Renal pelvis (tissue), 1 donor: ENCODE measurements at regions not wholly inside any gene's neighbourhood (a gene's known extent, or its start where the extent isn't known, plus 50 kb on each side); places are given as distances from the start of the nearest gene placed in this dataset.
"Not testable (repeated sequence)": the region's sequence is repeated elsewhere in the genome, so short reads cannot be mapped to it uniquely, and the experiment has no call there.

Experiments used
- DNase-seq: peaks from one replicate; pipeline ENCODE4 v3.0.0-alpha.2; 2013

DNA sequence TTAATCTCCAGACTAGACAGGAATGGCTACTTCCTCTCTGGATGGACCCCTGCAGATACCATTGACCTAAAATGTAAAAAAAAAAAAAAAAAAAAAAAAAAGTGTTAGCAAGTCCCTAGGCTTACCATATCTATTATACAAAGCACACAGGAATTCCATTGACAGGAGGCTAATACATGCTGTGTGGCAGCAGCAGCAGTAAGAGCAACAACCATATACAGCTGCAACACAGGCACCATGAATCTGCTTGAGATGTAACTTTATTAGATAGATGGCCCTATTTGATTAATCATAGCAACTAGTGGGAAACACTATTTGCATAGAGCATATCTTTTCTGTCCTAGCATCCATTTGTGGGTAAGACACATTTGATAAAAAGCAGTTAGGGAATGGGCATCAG, 1447.1 kb downstream of the FAM181B start:
- DNase-seq = no peak

DNA sequence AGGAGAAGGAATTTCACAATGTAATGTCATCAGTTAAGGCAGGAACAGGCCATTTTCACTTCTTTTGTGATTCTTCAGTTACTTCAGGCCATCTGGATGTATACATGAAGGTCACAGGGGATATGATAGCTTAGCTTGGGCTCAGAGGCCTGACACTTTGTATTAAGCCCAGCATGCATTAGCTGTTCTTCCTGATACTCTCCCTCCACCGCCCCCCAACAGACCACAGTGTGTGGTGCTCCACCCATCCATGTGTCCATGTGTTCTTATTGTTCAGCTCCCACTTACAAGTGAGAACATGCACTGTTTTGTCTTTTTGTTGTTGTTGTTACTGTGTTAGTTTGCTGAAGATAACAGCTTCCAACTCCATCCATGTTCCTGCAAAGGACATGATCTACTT, 1453.4 kb downstream of the FAM181B start:
- DNase-seq = not testable (repeated sequence)

DNA sequence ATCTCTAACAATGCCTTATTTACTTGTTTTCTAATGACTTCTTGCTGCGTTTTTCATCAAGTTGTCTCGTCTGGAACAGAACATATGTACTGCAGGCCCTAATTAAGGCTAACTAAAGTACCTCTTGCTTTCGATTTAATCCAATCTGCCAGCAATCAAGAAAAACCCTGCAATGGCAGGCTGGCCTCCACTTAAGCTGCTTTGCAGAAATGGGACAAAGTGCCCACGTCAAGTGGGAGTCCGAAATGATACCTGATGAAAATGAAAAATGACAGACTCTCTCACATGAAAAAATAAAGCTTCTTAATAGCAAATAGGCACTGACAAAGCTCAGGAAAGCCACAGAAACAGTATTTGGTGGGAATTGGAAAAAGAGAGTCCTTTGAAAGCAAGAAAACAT, 1454.7 kb downstream of the FAM181B start:
- DNase-seq = no peak

DNA sequence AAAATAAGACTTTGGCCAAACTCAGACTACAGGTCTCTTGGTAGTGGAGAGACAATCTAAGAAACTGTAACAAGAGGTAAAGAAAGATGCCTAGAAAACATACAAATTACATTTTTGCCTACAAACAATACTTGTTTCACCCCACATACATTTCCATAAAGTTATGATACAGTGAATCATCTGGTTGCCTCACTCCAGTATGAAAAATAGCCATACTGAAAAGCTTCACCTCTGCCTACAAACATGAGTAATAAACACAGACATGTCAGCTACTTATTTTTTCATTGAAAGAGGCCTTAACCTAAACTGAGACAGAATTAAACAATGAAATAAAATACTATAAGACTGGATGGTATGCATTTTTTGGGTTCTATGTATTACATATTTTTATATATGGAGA, 1463.0 kb downstream of the FAM181B start:
- no peak for DNase-seq

DNA sequence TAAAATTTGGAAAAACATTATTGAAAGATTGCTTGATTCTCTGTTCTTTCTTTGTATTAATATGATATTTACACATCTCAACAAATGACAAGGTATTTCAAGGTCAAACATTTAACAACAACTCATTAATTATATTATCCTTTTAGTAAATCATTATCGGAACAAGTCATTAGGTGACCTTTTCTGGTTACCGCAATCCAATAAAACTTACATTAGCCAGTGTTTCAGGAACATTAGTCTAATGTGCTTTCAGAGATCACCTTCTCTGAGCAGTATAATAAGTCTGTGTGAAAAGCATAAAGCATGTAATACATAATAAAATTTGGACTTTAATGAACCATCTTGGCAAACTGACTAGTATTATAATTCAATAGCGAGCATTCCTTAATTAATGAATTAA, 1466.4 kb downstream of the FAM181B start:
- DNase-seq = no peak

DNA sequence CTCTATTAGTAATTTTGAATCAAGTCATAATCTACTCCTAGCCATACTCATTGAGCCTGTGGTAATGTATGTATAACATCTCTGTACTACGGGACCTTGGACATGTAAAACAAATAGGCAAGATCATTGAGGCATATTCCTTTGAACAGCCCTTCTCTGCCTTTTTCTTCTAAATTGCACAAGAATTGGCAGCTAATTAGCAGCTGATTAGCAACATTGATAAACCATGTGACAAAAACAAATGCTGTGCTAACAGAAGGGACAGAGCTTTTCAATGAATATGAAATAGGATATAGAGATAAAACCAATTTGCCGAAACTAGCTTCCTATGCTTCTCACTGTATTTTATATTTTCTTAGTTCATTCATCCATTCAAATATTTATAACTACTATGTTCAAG, 1474.2 kb downstream of the FAM181B start:
- no peak for DNase-seq

DNA sequence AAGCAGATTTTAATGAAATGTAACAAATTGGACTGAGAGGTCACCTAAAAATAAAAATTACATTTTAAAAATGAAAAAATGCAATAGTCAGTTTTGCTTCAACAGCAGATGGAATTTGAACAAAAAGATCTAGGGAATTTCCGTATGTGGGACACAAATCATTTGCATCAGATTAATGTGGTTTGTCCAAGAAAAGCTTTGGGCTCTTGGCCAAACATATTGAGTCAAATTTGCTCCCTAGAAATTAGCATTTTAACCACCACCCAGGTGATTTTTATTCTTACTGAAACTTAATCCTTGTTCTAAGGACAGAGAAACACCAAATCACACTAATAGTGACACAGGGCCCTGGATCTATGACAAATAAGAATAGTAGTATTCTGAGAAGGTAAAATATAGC, 1477.8 kb downstream of the FAM181B start:
- DNase-seq = no peak

DNA sequence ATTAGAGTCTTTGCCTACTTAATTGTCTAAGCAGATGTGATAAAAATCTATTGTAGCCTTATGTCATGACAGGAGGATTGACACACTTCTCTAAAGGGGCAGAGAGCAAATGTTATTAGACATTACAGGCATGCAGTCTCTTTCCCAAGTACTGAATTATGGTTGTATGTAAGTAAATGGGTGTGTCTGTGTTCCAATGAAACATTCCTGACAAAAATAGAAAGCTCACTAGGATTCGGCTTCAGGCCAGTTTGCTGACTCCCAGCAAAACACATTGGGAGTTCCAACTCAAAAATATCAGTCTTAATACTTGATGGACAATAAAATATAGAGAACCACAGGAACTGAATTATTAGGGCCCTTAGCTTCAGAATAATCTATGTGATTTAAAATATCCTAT, 1480.4 kb downstream of the FAM181B start:
- no peak for DNase-seq

DNA sequence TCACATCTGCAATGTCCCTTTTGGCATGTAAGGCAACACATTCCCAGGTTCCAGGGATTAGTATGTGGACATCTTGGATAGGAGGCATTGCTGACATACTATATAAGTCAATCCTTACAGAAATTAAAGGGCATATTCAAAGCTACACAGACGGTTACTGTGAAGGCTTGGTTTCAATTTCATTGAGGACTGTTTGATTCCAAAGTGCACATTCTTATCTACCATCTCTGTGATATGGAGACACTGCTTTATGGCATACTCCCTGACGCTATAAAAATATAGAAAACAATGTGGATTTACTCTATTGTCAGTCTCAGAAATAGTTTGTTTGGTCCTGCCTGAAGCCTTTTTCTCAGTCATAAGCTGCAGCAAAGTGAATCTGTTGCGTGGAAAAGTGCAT, 1486.7 kb downstream of the FAM181B start:
- no peak for DNase-seq

DNA sequence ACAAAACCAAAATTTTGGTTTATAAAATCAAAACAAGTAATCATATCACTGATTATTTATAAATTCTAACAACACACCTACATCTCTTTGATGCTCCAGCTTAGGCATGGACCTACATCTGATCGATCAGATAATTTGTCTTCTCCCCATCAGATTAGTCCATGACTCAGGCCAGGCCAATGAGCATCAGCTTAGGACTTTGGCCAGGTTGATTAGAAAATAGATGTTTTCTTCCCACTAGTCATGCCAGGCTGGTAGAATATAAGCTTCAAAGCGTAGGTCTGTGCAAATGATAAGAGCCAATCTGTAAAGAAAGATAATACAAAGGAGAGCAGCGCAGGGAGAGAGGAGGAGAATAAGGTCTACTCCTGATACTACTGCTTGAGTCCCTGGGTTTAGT, 1487.9 kb downstream of the FAM181B start:
- DNase-seq = no peak

DNA sequence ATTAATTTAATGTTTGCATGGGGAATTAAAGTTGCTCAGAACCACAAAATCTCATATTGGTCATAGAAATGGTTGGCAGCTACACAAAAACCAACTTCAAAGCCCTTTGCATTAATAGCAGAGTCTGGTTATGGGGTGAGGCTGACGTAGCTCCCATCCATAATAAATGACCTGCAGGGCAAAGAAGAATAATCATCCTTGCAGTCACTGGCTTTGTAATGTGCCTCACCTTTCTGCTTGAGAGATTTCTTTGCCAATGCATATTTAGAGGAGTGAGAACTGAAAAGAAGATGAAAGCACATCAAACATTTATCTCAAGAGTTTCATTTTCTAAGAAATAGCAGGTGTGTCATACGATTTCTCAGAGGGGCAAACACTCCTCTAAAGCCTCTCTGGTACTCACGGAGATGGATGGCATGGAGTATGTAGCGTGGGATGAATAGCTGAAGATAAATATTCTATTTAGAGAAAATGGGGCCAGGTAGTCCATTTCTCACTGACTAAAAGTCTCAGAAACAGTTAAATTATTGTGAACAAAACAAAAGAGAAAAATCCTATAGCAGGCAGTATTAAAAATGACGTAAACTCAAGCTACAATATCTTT, 1491.9 kb downstream of the FAM181B start:
- DNase-seq = no peak

DNA sequence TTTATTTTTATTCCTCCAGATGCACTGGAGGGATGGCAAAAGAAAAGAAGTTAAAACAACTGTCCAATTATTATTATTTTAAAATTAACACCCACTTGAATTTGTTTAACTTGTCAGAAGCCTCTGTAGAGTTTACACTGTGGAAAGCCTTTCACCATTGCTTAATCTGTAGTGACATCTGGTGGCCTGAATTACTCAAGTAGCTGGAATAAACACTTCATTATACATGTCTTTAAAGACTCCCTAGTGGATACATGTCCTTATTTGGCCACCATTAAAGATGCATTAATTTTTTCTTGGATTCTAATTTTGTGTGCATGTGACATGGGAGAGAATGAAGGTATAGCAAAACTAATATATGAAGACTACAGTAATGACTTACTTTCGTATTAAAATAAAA, 1496.5 kb downstream of the FAM181B start:
- peak; percentile 70 for DNase-seq

DNA sequence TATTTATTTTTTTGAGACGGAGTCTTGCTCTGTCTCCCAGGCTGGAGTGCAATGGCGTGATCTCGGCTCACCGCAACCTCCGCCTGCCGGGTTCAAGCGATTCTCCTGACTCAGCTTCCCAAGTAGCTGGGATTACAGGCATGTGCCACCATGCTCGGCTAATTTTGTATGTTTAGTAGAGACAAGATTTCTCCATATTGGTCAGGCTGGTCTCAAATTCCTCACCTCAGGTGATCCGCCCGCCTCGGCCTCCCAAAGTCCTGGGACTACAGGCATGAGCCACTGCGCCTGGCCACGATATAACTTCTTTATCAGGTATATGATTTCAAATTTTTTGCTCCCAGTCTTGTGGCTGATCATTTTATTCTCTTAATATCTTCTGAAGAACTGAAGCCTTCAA, 1506.3 kb downstream of the FAM181B start:
- not testable (repeated sequence) for DNase-seq

DNA sequence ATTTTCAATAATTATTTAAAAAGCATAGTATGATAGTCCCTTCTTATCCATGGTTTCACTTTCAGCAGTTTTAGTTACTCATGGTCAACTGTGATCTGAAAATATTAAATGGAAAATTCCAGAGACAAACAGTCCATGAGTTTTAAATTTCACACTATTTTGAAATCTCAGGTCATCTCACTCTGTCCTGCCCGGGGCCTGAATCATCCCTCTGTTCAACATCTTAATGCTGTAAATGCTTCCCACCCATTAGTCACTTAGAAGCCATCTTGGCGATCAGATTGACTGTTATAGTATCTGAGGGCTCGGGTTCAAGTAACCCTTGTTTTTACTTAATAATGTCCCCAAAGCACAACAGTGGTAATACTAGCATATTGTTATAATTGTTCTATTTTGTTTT, 1509.3 kb downstream of the FAM181B start:
- no peak for DNase-seq

DNA sequence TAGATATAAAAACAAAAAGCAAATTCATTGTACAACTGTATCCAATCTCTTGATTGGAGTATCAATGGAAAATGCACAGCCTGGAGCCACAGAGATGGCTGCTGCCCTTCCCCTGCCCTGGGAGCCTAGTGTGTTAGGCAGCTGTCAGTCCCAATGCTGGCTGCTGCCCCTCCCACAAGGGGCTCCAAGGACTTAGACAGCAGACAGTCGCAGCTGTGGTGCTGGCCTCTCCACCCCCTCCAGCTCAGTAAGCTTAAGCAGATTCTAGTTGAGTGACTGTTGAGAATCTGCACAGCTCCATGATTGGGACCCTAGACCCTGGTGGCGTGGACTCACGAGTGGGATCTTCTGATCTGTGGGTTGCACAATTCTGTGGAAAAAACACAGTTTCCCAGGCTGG, 1511.2 kb downstream of the FAM181B start:
- no peak for DNase-seq

DNA sequence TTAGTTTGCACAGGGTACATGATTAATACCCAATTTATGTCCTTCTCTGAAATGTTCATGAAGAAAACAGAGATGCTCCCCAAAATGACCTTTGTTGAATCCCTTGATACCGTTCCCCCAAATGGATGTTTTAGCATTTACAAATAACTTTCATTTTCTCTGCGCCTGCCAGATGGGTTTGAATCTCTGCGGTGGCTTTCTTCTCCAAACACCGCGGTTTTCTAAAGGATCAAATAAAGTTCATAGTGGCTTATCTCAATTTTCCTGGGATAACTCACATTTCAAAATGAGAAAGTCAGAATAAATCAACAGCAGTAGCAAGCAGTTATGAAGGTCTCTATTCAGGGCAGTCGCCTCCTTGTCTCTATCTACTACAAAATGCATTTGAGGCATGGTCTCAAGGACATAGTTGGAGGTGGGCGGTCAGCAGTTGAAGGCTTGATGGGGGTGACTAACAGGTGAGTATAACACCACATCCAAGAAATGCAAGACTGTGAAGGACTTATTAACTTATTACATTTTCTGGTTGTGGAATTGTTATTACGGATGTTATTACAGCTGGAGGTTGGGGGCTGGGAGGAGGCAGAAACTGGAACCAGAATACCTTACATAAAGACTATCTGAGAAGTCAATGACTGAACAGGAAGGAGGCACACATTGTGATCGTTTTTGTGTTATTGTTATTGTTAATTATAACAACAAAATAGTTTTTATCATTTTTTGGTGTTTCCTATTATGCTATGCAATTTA, 1513.3 kb downstream of the FAM181B start:
- no peak for DNase-seq

DNA sequence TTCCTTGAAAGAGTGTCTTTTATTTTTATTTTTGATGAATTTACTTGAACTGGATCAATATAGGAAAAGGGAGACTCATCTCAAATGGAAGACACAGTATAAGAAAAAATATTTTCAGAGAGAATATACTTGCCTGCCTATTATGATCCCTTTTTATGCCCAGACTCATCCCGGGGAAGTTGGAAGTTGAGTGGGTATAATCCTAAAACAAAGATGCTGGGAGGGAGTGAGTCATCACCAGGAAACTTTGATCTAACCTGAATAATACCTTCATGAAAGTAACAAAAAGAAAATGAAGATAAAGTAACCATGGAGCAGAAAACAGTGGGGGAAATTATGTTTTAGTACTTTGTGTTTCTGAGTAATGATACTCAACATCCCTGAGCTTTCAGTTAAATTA, 1514.0 kb downstream of the FAM181B start:
- DNase-seq = no peak

DNA sequence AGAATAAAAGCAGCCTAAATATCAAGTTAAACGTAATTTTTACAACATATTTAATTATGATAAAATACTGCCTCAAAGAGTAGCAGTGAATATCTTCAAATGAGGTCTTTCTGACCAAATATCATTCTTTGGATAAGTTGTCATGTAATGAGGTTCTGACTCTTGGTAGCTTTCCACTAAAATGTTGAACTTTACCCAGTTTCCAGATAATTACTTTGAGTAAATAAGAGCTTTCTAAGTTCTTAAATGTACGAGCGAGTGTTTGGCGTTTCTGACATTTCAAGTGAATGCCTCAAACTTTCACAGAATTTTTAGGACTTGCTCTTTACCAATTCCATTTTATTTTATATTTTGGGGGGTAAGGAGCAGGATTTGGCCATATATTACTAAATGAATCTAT, 1515.2 kb downstream of the FAM181B start:
- DNase-seq = no peak

DNA sequence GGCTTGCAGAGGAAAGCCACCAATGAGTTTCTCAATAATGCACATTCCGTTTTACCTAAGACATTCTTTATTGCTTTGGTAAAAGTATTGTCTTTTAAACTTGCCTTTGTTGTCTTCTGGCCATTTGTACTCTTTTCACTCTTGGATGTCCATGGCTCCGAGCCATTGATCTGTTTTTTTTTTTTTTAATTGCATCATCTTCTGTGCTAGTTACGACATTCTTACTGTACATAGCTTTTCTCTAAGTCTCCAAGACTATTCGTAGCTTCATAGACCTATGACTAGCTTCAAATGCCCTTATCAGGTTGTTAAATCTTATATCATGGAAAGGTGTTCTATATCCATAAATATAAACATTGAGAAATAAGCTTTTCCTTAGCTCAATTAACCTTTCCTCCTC, 1522.6 kb downstream of the FAM181B start:
- DNase-seq = no peak

DNA sequence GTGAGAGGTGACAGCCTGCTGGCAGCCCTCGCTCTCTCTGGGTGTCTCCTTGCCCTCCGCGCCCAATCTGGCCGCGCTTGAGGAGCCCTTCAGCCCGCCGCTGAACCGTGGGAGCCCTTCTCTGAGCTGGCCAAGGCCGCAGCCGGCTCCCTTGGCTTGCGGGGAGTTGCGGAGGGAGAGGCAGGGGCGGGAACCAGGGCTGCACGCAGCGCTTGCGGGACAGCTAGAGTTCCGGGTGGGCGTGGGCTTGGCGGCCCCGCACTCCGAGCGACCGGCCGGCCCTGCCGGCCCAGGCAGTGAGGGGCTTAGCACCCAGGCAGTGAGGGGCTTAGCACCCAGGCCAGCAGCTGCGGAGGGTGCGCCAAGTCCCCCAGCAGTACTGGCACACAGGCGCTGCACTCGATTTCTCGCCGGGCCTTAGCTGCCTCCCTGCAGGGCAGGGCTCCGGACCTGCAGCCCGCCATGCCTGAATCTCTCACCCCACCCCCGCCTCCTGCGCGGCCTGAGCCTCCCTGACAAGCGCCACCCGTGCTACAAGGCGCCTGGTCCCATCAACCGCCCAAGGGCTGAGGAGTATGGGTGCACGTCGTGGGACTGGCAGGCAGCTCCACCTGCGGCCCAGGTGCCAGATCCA, 1526.1 kb downstream of the FAM181B start:
- DNase-seq = no peak

DNA sequence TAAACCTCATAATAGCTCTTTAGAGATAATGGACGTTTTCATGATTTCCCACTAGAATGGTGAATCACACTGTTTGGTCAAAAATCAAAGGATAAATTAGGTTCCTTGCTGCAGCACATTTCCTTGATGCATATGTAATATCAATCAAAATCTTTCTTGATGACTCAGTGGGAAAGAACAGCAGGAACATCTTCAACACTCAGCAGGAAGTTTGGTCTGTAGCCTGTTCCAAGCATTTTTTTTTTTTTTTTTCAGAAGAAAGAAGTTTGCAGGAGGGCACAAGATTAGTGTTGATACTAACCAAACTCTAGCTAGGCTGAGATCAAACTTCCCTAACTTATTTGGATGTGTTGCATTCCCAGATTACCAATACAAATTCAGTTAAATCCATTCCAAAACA, 1529.8 kb downstream of the FAM181B start:
- no peak for DNase-seq

DNA sequence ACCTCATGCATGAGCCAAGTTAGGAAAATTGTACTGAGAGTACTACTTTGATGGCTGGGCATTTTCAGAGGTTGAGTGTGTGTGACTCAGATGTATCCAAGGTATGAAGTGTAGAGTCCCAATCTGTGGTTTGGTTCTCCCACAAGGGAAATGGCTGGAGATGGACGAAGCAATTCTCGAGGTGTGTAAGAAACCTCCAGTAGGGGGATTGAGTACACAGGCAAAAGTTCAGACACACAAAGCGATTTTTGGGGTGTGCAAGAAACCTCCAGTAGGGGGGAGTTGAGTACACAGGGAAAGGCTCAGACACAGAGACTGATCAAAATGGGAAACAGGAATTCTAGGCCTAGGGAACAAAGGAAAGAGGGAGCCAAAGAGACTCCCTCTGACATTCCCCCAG, 1536.3 kb downstream of the FAM181B start:
- no peak for DNase-seq

DNA sequence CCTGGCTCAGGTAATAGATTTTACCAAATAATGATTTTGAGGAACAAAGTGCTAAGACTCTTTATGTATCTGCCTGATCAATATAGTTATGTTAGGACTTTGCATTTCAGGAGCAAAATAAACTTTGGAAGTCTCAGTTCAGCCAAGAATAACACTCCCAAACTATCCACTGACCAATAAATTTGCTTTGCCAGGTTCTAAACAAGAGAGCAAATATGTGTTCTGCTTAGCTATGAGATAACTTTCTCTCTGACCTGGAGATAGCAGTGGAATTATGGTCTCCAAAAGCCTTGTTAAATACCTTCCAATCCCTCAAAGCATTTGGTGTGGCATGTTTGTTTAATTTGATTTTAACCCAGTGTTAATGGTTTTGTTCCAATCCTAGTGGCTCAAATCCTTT, 1541.1 kb downstream of the FAM181B start:
- no peak for DNase-seq

DNA sequence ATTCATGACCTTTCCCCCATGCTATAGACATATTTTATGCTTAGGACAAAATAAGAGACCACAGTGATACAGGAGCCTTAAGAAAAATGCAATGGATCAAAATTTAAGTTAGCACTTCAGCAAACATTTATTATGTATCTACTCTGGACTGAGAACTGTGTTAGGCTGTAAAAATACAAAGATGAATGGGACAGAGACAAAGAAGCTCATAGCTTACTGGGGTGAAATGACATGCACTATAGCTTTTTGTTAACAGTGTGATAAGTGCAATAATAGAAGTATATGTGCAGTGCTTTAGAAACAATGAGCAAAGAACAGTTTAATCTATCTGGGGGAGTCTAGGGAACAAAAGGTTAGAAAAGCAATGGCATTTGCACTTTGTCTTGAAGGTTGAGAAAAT, 1543.1 kb downstream of the FAM181B start:
- DNase-seq = peak; percentile 34
